SU-DHL-6 (cell line): ENCODE measurements at regions not wholly inside any gene's neighbourhood (a gene's known extent, or its start where the extent isn't known, plus 50 kb on each side); places are given as distances from the start of the nearest gene placed in this dataset.

Experiments
- H2AFZ ChIP-seq: fragments of 200-600 bp; sonication (generic); 2 replicates; pipeline ENCODE4 v1.6.1; 2014; ENCODE audit warnings: low read depth, mild to moderate bottlenecking, moderate library complexity, mixed read lengths, antibody characterized with exemption, low read length; ENCODE audit not compliant: severe bottlenecking
- H3F3A ChIP-seq: fragments of 200-600 bp; shearing (Covaris generic); 2 replicates; pipeline ENCODE4 v1.6.0; 2016; ENCODE audit warnings: antibody characterized with exemption, mild to moderate bottlenecking; ENCODE audit not compliant: insufficient read depth
- H3K27ac ChIP-seq: fragments of 200-600 bp; sonication (generic); 2 replicates; pipeline ENCODE4 v1.5.1; 2016; ENCODE audit warnings: low read depth, mild to moderate bottlenecking, low read length, moderate library complexity, mixed read lengths
- H3K27me3 ChIP-seq: fragments of 200-600 bp; sonication (generic), shearing (Covaris generic); 2 replicates; pipeline ENCODE4 v1.6.0; 2014; ENCODE audit warnings: mild to moderate bottlenecking, low read length
- H3K36me3 ChIP-seq: fragments of 200-600 bp; sonication (generic); 2 replicates; pipeline ENCODE4 v1.6.1; 2014; ENCODE audit warnings: mild to moderate bottlenecking, low read length, mixed read lengths
- H3K4me2 ChIP-seq: fragments of 300-600, 200-600 bp; shearing (Covaris generic), sonication (generic); 2 replicates; pipeline ENCODE4 v1.6.0; 2014; ENCODE audit warnings: low read length, low read depth, mild to moderate bottlenecking; ENCODE audit not compliant: poor library complexity, severe bottlenecking
- H3K4me3 ChIP-seq: fragments of 200-600 bp; sonication (generic); 2 replicates; pipeline ENCODE4 v1.5.1; 2014; ENCODE audit warnings: antibody characterized with exemption, low read length, mild to moderate bottlenecking, mixed read lengths; ENCODE audit not compliant: insufficient read depth, poor library complexity, severe bottlenecking
- H3K79me2 ChIP-seq: fragments of 200-600 bp; sonication (generic); 2 replicates; pipeline ENCODE4 v1.6.1; 2014; ENCODE audit warnings: mild to moderate bottlenecking, low read length, moderate library complexity; ENCODE audit not compliant: insufficient read depth
- H3K9ac ChIP-seq: fragments of 200-600 bp; sonication (generic); 2 replicates; pipeline ENCODE4 v1.7.0; 2014; ENCODE audit warnings: mild to moderate bottlenecking, low read length
- H3K9me2 ChIP-seq: fragments of 200-600 bp; sonication (generic); replicated peaks from 2 replicates; pipeline ENCODE4 v1.6.1; 2014; ENCODE audit warnings: low read length; ENCODE audit not compliant: insufficient read depth
- H3K9me3 ChIP-seq: fragments of 200-600 bp; sonication (generic); 2 replicates; pipeline ENCODE4 v1.6.1; 2014; ENCODE audit warnings: low read length, mixed read lengths; ENCODE audit not compliant: insufficient read depth
- H4K20me1 ChIP-seq: fragments of 200-600 bp; sonication (generic); 2 replicates; pipeline ENCODE4 v1.6.1; 2014; ENCODE audit warnings: low read depth, mild to moderate bottlenecking, antibody characterized with exemption, low read length, moderate library complexity, mixed read lengths
- CTCF ChIP-seq: fragments of 200-600 bp; sonication (generic); IDR thresholded peaks from one replicate; pipeline ENCODE4 v1.5.1; 2017; ENCODE audit warnings: antibody characterized with exemption, mild to moderate bottlenecking, low read length, moderate library complexity; ENCODE audit not compliant: insufficient read depth, poor library complexity, severe bottlenecking
- EZH2phosphoT487 ChIP-seq: fragments of 200-600 bp; sonication (generic), shearing (Covaris generic); conservative IDR thresholded peaks from 2 replicates; pipeline ENCODE4 v1.6.1; 2018; ENCODE audit warnings: mild to moderate bottlenecking, antibody characterized with exemption, low read length, moderate library complexity, mixed read lengths

- H3K36me3 ChIP-seq: no peaks in the 10 kb centered on the region
- H3K4me2 ChIP-seq: no peak overlapping the region
- H3K27me3 ChIP-seq: no peaks in the 10 kb centered on the region
- H3K9me3 ChIP-seq: no peaks in the 10 kb centered on the region
- no peaks in the 10 kb centered on the region for H3F3A ChIP-seq
- H3K27ac ChIP-seq: no peak overlapping the region
- H3K9ac ChIP-seq: no peak overlapping the region
- TF ChIP-seq CTCF (no peak), EZH2phosphoT487 (no peak)
- H2AFZ ChIP-seq: no peak overlapping the region
- H3K4me3 ChIP-seq: no peak overlapping the region
- H3K9me2 ChIP-seq: no peaks in the 10 kb centered on the region
- no peaks in the 10 kb centered on the region for H3K79me2 ChIP-seq
- no peaks in the 10 kb centered on the region for H4K20me1 ChIP-seq
Measured at GRCh38 chr14:54105406-54105805, 148.8 kb upstream of the BMP4 start.

GRCh38 chr14:54105898-54106297 lies 149.3 kb upstream of the BMP4 start:
- H3K9me2 ChIP-seq: no peaks in the 10 kb centered on the region
- H3F3A ChIP-seq: no peaks in the 10 kb centered on the region
- no peaks in the 10 kb centered on the region for H3K9me3 ChIP-seq
- H3K27ac ChIP-seq: no peak overlapping the region
- no peaks in the 10 kb centered on the region for H3K79me2 ChIP-seq
- H3K4me3 ChIP-seq: no peak overlapping the region
- no peaks in the 10 kb centered on the region for H3K27me3 ChIP-seq
- no peak overlapping the region for H3K9ac ChIP-seq
- H3K4me2 ChIP-seq: no peak overlapping the region
- H4K20me1 ChIP-seq: no peaks in the 10 kb centered on the region
- H2AFZ ChIP-seq: no peak overlapping the region
- no peak for TF ChIP-seq CTCF
- no peak for TF ChIP-seq EZH2phosphoT487
- H3K36me3 ChIP-seq: no peaks in the 10 kb centered on the region

- no peaks in the 10 kb centered on the region for H3K27me3 ChIP-seq
- TF ChIP-seq CTCF (no peak), EZH2phosphoT487 (no peak)
- no peaks in the 10 kb centered on the region for H3F3A ChIP-seq
- no peaks in the 10 kb centered on the region for H3K9me3 ChIP-seq
- H3K27ac ChIP-seq: no peak overlapping the region
- H2AFZ ChIP-seq: no peak overlapping the region
- H3K4me2 ChIP-seq: no peak overlapping the region
- no peak overlapping the region for H3K9ac ChIP-seq
- H4K20me1 ChIP-seq: no peaks in the 10 kb centered on the region
- no peak overlapping the region for H3K4me3 ChIP-seq
- H3K9me2 ChIP-seq: no peaks in the 10 kb centered on the region
- no peaks in the 10 kb centered on the region for H3K79me2 ChIP-seq
- no peaks in the 10 kb centered on the region for H3K36me3 ChIP-seq
Measured at GRCh38 chr14:54106661-54107377, 150.2 kb upstream of the BMP4 start.
